Keratinocyte (primary cell): ENCODE measurements at regions not wholly inside any gene's neighbourhood (a gene's known extent, or its start where the extent isn't known, plus 50 kb on each side); places are given as distances from the start of the nearest gene placed in this dataset.

Source experiments
- EZH2 ChIP-seq: IDR thresholded peaks from one replicate; pipeline ENCODE4 v1.6.1; 2012; ENCODE audit warnings: inconsistent platforms, mild to moderate bottlenecking, low read length, moderate library complexity
- TF ChIP-seq, protein P1 (sequence below), 3 experiments: IDR thresholded peaks in 1 of 3; conservative IDR thresholded peaks in 1 of 3; optimal IDR thresholded peaks in 1 of 3; 2 replicates in 2 of 3; 3 replicates in 1 of 3; pipeline versions ENCODE3 to v1.5.1; 2011; ENCODE audit warnings: low read length in 3 of 3, mild to moderate bottlenecking in 3 of 3, moderate library complexity in 2 of 3, control low read depth in 1 of 3, inconsistent platforms in 1 of 3; ENCODE audit not compliant: insufficient read depth in 2 of 3; ENCODE audit errors: extremely low read depth in 1 of 3

GRCh38 chr5:4772591-4772990 lies 367.5 kb upstream of the ADAMTS16 start:
- TF ChIP-seq, protein P1, sequence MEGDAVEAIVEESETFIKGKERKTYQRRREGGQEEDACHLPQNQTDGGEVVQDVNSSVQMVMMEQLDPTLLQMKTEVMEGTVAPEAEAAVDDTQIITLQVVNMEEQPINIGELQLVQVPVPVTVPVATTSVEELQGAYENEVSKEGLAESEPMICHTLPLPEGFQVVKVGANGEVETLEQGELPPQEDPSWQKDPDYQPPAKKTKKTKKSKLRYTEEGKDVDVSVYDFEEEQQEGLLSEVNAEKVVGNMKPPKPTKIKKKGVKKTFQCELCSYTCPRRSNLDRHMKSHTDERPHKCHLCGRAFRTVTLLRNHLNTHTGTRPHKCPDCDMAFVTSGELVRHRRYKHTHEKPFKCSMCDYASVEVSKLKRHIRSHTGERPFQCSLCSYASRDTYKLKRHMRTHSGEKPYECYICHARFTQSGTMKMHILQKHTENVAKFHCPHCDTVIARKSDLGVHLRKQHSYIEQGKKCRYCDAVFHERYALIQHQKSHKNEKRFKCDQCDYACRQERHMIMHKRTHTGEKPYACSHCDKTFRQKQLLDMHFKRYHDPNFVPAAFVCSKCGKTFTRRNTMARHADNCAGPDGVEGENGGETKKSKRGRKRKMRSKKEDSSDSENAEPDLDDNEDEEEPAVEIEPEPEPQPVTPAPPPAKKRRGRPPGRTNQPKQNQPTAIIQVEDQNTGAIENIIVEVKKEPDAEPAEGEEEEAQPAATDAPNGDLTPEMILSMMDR (optimal IDR thresholded peaks at IDR 0.05 in 1 of 3, IDR thresholded peaks at IDR 0.05 in 1 of 3, conservative IDR thresholded peaks at IDR 0.05 in 1 of 3; ENCODE audit: extremely low read depth in 1 of 3, insufficient read depth in 2 of 3, low read length in 3 of 3), result no peak
- no peak for TF ChIP-seq EZH2
